ENCODE measurements at regions not wholly inside any gene's neighbourhood (a gene's known extent, or its start where the extent isn't known, plus 50 kb on each side); places are given as distances from the start of the nearest gene placed in this dataset.
"Not testable (repeated sequence)": the region's sequence is repeated elsewhere in the genome, so short reads cannot be mapped to it uniquely, and the experiment has no call there.

GRCh38 chr2:15759791-15760190, 168.1 kb downstream of the DDX1 start:
- in situ Hi-C loops (cut with MboI; ENCODE audit: low pct_unique_long_range_greater_than_20kb, low sequenced_read_pairs); DNase-seq: not testable (repeated sequence)

GRCh38 chr2:15760232-15760910, 168.7 kb downstream of the DDX1 start:
- in situ Hi-C loops (cut with MboI; ENCODE audit: low pct_unique_long_range_greater_than_20kb, low sequenced_read_pairs): no loop called here

GRCh38 chr2:15761056-15761455, 169.4 kb downstream of the DDX1 start:
- DNase-seq: no peak
- in situ Hi-C loops (cut with MboI; ENCODE audit: low pct_unique_long_range_greater_than_20kb, low sequenced_read_pairs): no loop called here

More at GRCh38 chr2:15760232-15760910, 168.7 kb downstream of the DDX1 start:
- DNase-seq: no peak

- DNase-seq: no peak
- in situ Hi-C loops (cut with MboI; ENCODE audit: low pct_unique_long_range_greater_than_20kb, low sequenced_read_pairs): no loop called here
Observed at GRCh38 chr2:15761910-15762309, 170.2 kb downstream of the DDX1 start.

GRCh38 chr2:15762449-15762848, 170.8 kb downstream of the DDX1 start:
- DNase-seq: no peak
- in situ Hi-C loops (cut with MboI; ENCODE audit: low pct_unique_long_range_greater_than_20kb, low sequenced_read_pairs): no loop called here

- in situ Hi-C loops (cut with MboI; ENCODE audit: low pct_unique_long_range_greater_than_20kb, low sequenced_read_pairs): no loop called here
- DNase-seq: no peak
Observed at GRCh38 chr2:15763106-15763821, 171.6 kb downstream of the DDX1 start.

- in situ Hi-C loops (cut with MboI; ENCODE audit: low pct_unique_long_range_greater_than_20kb, low sequenced_read_pairs): no loop called here
Observed at GRCh38 chr2:15763822-15764682, 172.4 kb downstream of the DDX1 start.

GRCh38 chr2:15764683-15765011, 173.0 kb downstream of the DDX1 start:
- in situ Hi-C loops (cut with MboI; ENCODE audit: low pct_unique_long_range_greater_than_20kb, low sequenced_read_pairs): no loop called here
- no peak for DNase-seq

More at GRCh38 chr2:15763822-15764682, 172.4 kb downstream of the DDX1 start:
- DNase-seq: no peak

- in situ Hi-C loops (cut with MboI; ENCODE audit: low pct_unique_long_range_greater_than_20kb, low sequenced_read_pairs): no loop called here
- DNase-seq: no peak
Observed at GRCh38 chr2:15765211-15765610, 173.5 kb downstream of the DDX1 start.

- in situ Hi-C loops (cut with MboI; ENCODE audit: low pct_unique_long_range_greater_than_20kb, low sequenced_read_pairs): no loop called here
- no peak for DNase-seq
Observed at GRCh38 chr2:15765686-15766302, 174.1 kb downstream of the DDX1 start.

- in situ Hi-C loops (cut with MboI; ENCODE audit: low pct_unique_long_range_greater_than_20kb, low sequenced_read_pairs): no loop called here
- no peak for DNase-seq
Observed at GRCh38 chr2:15766303-15766861, 174.0 kb upstream of the MYCN start.

GRCh38 chr2:15766911-15767597, 173.3 kb upstream of the MYCN start:
- DNase-seq: no peak
- in situ Hi-C loops (cut with MboI; ENCODE audit: low pct_unique_long_range_greater_than_20kb, low sequenced_read_pairs): no loop called here

GRCh38 chr2:15767679-15768078, 172.7 kb upstream of the MYCN start:
- DNase-seq: no peak
- in situ Hi-C loops (cut with MboI; ENCODE audit: low pct_unique_long_range_greater_than_20kb, low sequenced_read_pairs): no loop called here

- no peak for DNase-seq
- in situ Hi-C loops (cut with MboI; ENCODE audit: low pct_unique_long_range_greater_than_20kb, low sequenced_read_pairs): no loop called here
Observed at GRCh38 chr2:15768142-15768541, 172.2 kb upstream of the MYCN start.

- DNase-seq: no peak
- in situ Hi-C loops (cut with MboI; ENCODE audit: low pct_unique_long_range_greater_than_20kb, low sequenced_read_pairs): no loop called here
Observed at GRCh38 chr2:15768615-15769014, 171.7 kb upstream of the MYCN start.

- in situ Hi-C loops (cut with MboI; ENCODE audit: low pct_unique_long_range_greater_than_20kb, low sequenced_read_pairs): no loop called here
Observed at GRCh38 chr2:15769235-15769634, 171.1 kb upstream of the MYCN start.

GRCh38 chr2:15769676-15770547, 170.4 kb upstream of the MYCN start:
- DNase-seq: no peak
- in situ Hi-C loops (cut with MboI; ENCODE audit: low pct_unique_long_range_greater_than_20kb, low sequenced_read_pairs): no loop called here

More at GRCh38 chr2:15769235-15769634, 171.1 kb upstream of the MYCN start:
- DNase-seq: no peak

GRCh38 chr2:15770606-15771005, 169.7 kb upstream of the MYCN start:
- in situ Hi-C loops (cut with MboI; ENCODE audit: low pct_unique_long_range_greater_than_20kb, low sequenced_read_pairs): no loop called here
- DNase-seq: no peak

Measured in KBM-7 (cell line).